ENCODE measurements at regions not wholly inside any gene's neighbourhood (a gene's known extent, or its start where the extent isn't known, plus 50 kb on each side); places are given as distances from the start of the nearest gene placed in this dataset.

DNA sequence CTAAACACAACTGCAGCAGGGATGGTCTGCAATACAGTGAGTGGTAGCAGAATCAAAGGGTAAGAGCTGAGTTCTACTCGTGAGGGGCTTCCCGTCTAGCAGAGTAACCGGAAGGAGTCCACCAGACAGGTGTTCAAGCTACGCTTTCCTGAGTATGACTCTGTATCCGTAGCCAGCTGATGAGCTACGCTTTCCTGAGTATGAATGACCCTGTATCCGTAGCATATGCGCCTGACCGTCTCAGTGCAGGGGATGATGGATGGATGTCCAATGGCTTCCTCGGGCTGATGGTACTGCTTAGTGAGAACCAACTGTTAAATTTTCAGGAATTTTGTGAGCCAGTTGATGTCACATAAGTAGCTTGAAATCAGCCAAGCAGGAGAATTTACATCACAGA is 244.1 kb upstream of the MYT1L start:
- H3K36me3 ChIP-seq (replicated peaks; ENCODE audit: low read depth, low read length) = no peaks in the 10 kb centered on the region
- H3K9me3 ChIP-seq (ENCODE audit: insufficient read depth, low read length) = peaks cover 6% of the 10 kb centered on the region; the same call in 1 of the 2 replicates
- H3K9ac ChIP-seq (ENCODE audit: low read length) = no peak overlapping the region
- H3K4me3 ChIP-seq (ENCODE audit: low read length) = no peak overlapping the region
- no peak overlapping the region for H3K27ac ChIP-seq (ENCODE audit: low read length)
- H3K4me2 ChIP-seq (ENCODE audit: low read length) = no peak overlapping the region
- TF ChIP-seq, protein P1, sequence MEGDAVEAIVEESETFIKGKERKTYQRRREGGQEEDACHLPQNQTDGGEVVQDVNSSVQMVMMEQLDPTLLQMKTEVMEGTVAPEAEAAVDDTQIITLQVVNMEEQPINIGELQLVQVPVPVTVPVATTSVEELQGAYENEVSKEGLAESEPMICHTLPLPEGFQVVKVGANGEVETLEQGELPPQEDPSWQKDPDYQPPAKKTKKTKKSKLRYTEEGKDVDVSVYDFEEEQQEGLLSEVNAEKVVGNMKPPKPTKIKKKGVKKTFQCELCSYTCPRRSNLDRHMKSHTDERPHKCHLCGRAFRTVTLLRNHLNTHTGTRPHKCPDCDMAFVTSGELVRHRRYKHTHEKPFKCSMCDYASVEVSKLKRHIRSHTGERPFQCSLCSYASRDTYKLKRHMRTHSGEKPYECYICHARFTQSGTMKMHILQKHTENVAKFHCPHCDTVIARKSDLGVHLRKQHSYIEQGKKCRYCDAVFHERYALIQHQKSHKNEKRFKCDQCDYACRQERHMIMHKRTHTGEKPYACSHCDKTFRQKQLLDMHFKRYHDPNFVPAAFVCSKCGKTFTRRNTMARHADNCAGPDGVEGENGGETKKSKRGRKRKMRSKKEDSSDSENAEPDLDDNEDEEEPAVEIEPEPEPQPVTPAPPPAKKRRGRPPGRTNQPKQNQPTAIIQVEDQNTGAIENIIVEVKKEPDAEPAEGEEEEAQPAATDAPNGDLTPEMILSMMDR (IDR thresholded peaks at IDR 0.05; ENCODE audit: low read depth, low read length) = no peak
- no peak for TF ChIP-seq EZH2phosphoT487 (IDR thresholded peaks at IDR 0.05; ENCODE audit: low read depth)
- H2AFZ ChIP-seq (ENCODE audit: low read depth, low read length) = no peak overlapping the region
- no peaks in the 10 kb centered on the region for H3K27me3 ChIP-seq (ENCODE audit: low read depth, low read length)
- no peaks in the 10 kb centered on the region for H3K79me2 ChIP-seq (ENCODE audit: low read length)
- H4K20me1 ChIP-seq (ENCODE audit: insufficient read depth, low read length) = no peaks in the 10 kb centered on the region
- no peaks in the 10 kb centered on the region for H3K4me1 ChIP-seq (ENCODE audit: low read length)

DNA sequence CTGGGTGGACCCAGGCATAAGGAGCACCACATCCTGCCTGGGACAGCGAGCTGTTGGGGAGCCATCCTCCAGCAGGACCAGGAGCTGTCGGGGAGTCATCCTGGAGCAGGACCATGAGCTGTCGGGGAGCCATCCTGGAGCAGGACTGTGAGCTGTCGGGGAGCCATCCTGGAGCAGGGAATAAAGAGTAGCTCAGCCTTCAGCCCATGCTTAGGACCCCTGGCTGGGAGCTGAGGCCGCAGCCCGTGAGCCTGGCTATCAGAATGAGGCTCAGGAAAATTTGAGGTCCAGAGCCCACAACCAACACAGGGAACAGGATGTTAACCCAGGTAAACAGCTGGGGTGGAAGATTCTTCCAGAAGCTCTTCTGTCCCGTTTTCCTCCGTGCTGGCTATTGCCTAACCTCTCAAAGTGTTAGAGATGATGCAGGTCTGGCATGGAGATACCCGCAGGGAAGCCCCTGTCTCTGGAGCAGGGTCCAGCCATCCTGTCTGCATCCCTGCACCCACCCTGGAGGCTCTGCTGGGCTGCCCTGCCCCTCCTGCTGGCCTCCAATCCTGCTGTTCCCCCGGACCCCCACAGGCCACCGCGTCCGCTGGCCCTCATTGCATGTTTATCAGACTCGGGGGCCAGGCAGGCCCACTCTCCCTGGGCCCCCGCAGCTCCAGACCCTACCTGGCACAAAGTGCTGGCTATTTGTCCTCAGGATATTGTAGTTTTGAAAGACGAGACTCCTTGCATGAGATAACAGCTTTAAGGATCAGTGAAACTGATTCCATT is 243.5 kb upstream of the MYT1L start:
- no peak overlapping the region for H3K27ac ChIP-seq (ENCODE audit: low read length)
- no peak overlapping the region for H3K9ac ChIP-seq (ENCODE audit: low read length)
- H4K20me1 ChIP-seq (ENCODE audit: insufficient read depth, low read length) = no peaks in the 10 kb centered on the region
- no peak overlapping the region for H2AFZ ChIP-seq (ENCODE audit: low read depth, low read length)
- TF ChIP-seq, protein P1 (IDR thresholded peaks at IDR 0.05; ENCODE audit: low read depth, low read length) = no peak
- TF ChIP-seq EZH2phosphoT487 (IDR thresholded peaks at IDR 0.05; ENCODE audit: low read depth) = no peak
- no peaks in the 10 kb centered on the region for H3K36me3 ChIP-seq (replicated peaks; ENCODE audit: low read depth, low read length)
- H3K27me3 ChIP-seq (ENCODE audit: low read depth, low read length) = no peaks in the 10 kb centered on the region
- H3K4me1 ChIP-seq (ENCODE audit: low read length) = no peaks in the 10 kb centered on the region
- H3K79me2 ChIP-seq (ENCODE audit: low read length) = no peaks in the 10 kb centered on the region
- no peak overlapping the region for H3K4me2 ChIP-seq (ENCODE audit: low read length)
- peaks cover 6% of the 10 kb centered on the region; the same call in 1 of the 2 replicates for H3K9me3 ChIP-seq (ENCODE audit: insufficient read depth, low read length)
- H3K4me3 ChIP-seq (ENCODE audit: low read length) = no peak overlapping the region

DNA sequence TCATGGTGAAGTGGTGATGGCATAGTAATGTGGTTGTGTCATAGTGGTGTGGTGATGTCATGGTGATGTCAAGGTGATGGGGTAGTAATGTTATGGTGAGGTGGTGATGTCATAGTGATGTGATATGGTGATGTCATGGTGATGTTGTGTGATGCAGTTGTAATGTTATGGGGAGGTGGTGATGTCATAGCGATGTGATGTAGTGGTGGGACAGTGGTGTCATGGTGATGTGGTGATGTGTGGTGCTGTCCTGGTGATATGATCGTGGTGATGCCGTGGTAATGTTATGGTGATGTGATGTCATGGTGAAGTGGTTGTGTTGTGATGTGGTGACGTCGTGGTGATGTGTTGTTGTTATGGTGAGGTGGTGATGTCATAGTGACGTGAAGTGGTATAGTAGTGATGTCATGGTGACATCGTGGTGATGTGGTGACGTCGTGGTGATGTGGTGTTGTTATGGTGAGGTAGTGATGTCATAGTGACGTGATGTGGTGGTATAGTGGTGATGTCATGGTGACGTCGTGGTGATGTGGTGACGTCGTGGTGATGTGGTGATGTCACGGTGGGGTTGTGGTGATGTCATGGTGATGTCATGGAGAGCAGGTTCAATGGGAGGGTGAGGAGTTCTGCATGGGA is 242.7 kb upstream of the MYT1L start:
- Histone ChIP-seq H3K4me3 (ENCODE audit: low read length) (no peak overlapping the region), H3K9me3 (ENCODE audit: insufficient read depth, low read length) (peaks cover 6% of the 10 kb centered on the region; the same call in 1 of the 2 replicates), H2AFZ (ENCODE audit: low read depth, low read length) (no peak overlapping the region), H3K79me2 (ENCODE audit: low read length) (no peaks in the 10 kb centered on the region), H4K20me1 (ENCODE audit: insufficient read depth, low read length) (no peaks in the 10 kb centered on the region), H3K27ac (ENCODE audit: low read length) (no peak overlapping the region), H3K4me1 (ENCODE audit: low read length) (no peaks in the 10 kb centered on the region), H3K27me3 (ENCODE audit: low read depth, low read length) (no peaks in the 10 kb centered on the region), H3K4me2 (ENCODE audit: low read length) (no peak overlapping the region), H3K9ac (ENCODE audit: low read length) (no peak overlapping the region), H3K36me3 (replicated peaks; ENCODE audit: low read depth, low read length) (no peaks in the 10 kb centered on the region)
- TF ChIP-seq, protein P1 (IDR thresholded peaks at IDR 0.05; ENCODE audit: low read depth, low read length) = no peak
- no peak for TF ChIP-seq EZH2phosphoT487 (IDR thresholded peaks at IDR 0.05; ENCODE audit: low read depth)

DNA sequence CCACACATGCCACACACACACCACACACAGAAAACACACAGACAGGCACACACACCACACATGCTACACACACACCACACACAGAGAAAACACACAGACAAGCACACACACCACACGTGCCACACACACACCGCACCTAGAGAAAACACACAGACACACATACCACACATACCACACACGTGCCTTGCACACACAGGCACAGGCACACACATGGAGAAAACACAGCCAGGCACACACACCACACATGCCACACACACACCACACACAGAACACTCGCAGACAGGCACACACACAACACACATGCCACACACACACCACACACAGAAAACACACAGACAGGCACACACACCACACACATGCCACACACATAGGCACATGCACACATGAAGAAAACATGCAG is 242.1 kb upstream of the MYT1L start:
- no peaks in the 10 kb centered on the region for H3K36me3 ChIP-seq (replicated peaks; ENCODE audit: low read depth, low read length)
- H3K79me2 ChIP-seq (ENCODE audit: low read length) = no peaks in the 10 kb centered on the region
- no peak overlapping the region for H3K4me2 ChIP-seq (ENCODE audit: low read length)
- no peaks in the 10 kb centered on the region for H4K20me1 ChIP-seq (ENCODE audit: insufficient read depth, low read length)
- H2AFZ ChIP-seq (ENCODE audit: low read depth, low read length) = no peak overlapping the region
- peaks cover 6% of the 10 kb centered on the region; the same call in 1 of the 2 replicates for H3K9me3 ChIP-seq (ENCODE audit: insufficient read depth, low read length)
- no peaks in the 10 kb centered on the region for H3K4me1 ChIP-seq (ENCODE audit: low read length)
- H3K27ac ChIP-seq (ENCODE audit: low read length) = no peak overlapping the region
- no peak overlapping the region for H3K9ac ChIP-seq (ENCODE audit: low read length)
- TF ChIP-seq, protein P1 (IDR thresholded peaks at IDR 0.05; ENCODE audit: low read depth, low read length) = no peak
- no peak for TF ChIP-seq EZH2phosphoT487 (IDR thresholded peaks at IDR 0.05; ENCODE audit: low read depth)
- H3K4me3 ChIP-seq (ENCODE audit: low read length) = no peak overlapping the region
- H3K27me3 ChIP-seq (ENCODE audit: low read depth, low read length) = no peaks in the 10 kb centered on the region
